ENCODE measurements at regions not wholly inside any gene's neighbourhood (a gene's known extent, or its start where the extent isn't known, plus 50 kb on each side); places are given as distances from the start of the nearest gene placed in this dataset.

GRCh38 chr1:194174528-194174927, 988.1 kb upstream of the B3GALT2 start:
- H3K9me3 ChIP-seq: peaks cover 0 to 12% (median 0%) of the 10 kb centered on the region in 12 donors
- DNase-seq (no peak), ATAC-seq (no peak)
- no peak overlapping the region for H3K27ac ChIP-seq
- intact Hi-C loops (cut with DNase I): no loop called here
- TF ChIP-seq, protein P1, sequence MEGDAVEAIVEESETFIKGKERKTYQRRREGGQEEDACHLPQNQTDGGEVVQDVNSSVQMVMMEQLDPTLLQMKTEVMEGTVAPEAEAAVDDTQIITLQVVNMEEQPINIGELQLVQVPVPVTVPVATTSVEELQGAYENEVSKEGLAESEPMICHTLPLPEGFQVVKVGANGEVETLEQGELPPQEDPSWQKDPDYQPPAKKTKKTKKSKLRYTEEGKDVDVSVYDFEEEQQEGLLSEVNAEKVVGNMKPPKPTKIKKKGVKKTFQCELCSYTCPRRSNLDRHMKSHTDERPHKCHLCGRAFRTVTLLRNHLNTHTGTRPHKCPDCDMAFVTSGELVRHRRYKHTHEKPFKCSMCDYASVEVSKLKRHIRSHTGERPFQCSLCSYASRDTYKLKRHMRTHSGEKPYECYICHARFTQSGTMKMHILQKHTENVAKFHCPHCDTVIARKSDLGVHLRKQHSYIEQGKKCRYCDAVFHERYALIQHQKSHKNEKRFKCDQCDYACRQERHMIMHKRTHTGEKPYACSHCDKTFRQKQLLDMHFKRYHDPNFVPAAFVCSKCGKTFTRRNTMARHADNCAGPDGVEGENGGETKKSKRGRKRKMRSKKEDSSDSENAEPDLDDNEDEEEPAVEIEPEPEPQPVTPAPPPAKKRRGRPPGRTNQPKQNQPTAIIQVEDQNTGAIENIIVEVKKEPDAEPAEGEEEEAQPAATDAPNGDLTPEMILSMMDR (IDR thresholded peaks at IDR 0.05): no peak
- no peak for TF ChIP-seq POLR2A (IDR thresholded peaks at IDR 0.05)
- H3K4me3 ChIP-seq: no peak overlapping the region
- no peaks in the 10 kb centered on the region for H3K27me3 ChIP-seq
- no peaks in the 10 kb centered on the region for H3K36me3 ChIP-seq
- H3K4me1 ChIP-seq: no peaks in the 10 kb centered on the region

GRCh38 chr1:194171596-194171995, 985.2 kb upstream of the B3GALT2 start:
- no peak for ATAC-seq
- WGBS, 4 donors: 85 to 87% (median 85%) methylated on average over 5 of the region's 5 CpGs

DNA sequence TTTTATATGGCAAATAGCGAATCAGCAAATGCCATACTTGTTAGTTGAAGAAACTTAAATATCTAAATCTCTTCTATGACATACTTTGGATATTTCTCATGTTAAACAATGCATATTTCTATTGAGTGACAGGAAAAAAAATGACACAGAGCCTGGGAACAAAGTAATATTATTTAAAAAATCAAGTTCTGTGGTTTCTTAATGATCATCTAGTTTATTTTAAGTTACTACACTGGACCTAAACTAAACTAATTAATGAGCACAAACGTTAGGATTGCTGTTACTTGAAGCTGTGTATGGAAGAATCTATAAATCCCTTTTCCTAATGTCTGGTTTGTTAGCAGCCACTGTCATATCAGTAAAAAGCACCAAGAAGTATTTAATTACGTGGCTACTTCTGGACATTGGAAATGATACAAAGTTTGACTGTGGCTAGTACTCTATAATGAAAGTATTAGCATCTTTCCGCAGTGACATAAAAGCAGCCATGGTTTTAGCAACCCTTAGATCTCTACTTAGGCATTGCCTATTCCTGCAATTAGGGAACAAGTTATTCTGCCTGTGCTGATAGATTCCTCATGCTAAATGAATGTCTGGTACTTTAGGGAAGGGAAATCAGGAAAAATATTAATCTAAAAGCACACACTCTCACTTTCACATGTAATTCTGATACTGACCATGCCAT, 981.7 kb upstream of the B3GALT2 start:
- DNase-seq (no peak), ATAC-seq (no peak)
- no peak overlapping the region for H3K4me3 ChIP-seq
- TF ChIP-seq, protein P1 (IDR thresholded peaks at IDR 0.05): no peak
- TF ChIP-seq POLR2A (IDR thresholded peaks at IDR 0.05): no peak
- no peaks in the 10 kb centered on the region for H3K27me3 ChIP-seq
- intact Hi-C loops (cut with DNase I): no loop called here
- H3K9me3 ChIP-seq: peaks cover 0 to 12% (median 0%) of the 10 kb centered on the region in 12 donors
- no peaks in the 10 kb centered on the region for H3K36me3 ChIP-seq
- no peak overlapping the region for H3K27ac ChIP-seq
- H3K4me1 ChIP-seq: no peaks in the 10 kb centered on the region
- whole genome bisulfite sequencing, 4 donors: 67 to 75% (median 73%) methylated on average over 4 of the region's 4 CpGs

More at GRCh38 chr1:194171596-194171995, 985.2 kb upstream of the B3GALT2 start:
- no peak overlapping the region for H3K27ac ChIP-seq
- H3K36me3 ChIP-seq: no peaks in the 10 kb centered on the region
- no peak overlapping the region for H3K4me3 ChIP-seq
- peaks cover 0 to 12% (median 0%) of the 10 kb centered on the region in 12 donors for H3K9me3 ChIP-seq
- intact Hi-C loops (cut with DNase I): no loop called here
- H3K4me1 ChIP-seq: no peaks in the 10 kb centered on the region
- DNase-seq: no peak
- TF ChIP-seq POLR2A (IDR thresholded peaks at IDR 0.05): no peak
- TF ChIP-seq, protein P1 (IDR thresholded peaks at IDR 0.05): no peak
- H3K27me3 ChIP-seq: no peaks in the 10 kb centered on the region

DNA sequence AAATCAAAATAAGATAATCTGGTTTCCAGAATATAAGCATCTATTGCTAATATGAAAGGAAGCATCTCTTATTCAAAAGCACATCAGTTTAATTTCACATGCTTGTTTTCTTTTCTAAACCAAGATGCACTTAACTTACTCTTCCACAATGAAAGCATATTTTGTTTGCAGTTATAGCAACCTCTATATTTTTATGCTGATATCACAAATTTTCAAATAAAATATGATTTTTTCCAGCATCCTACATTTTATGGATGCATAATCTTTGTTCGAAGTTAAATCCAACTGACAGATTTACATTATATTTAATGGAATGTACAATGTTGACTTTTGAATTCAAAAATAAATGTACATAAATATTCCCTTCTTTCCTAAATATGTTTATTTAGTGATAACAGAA, 978.3 kb upstream of the B3GALT2 start:
- Histone ChIP-seq H3K9me3 (no peaks in the 10 kb centered on the region), H3K27me3 (no peaks in the 10 kb centered on the region), H3K4me1 (no peaks in the 10 kb centered on the region), H3K36me3 (no peaks in the 10 kb centered on the region), H3K27ac (no peak overlapping the region), H3K4me3 (no peak overlapping the region)
- TF ChIP-seq, protein P1 (IDR thresholded peaks at IDR 0.05): no peak
- TF ChIP-seq POLR2A (IDR thresholded peaks at IDR 0.05): no peak
- 69 to 81% (median 73%) methylated on average over 1 of the region's 1 CpG for WGBS, 4 donors
- intact Hi-C loops (cut with DNase I): no loop called here
- no peak for ATAC-seq
- DNase-seq: no peak

All from heart left ventricle (tissue), 16 donors.